Muscle layer of colon (tissue), 2 donors: ENCODE measurements at regions not wholly inside any gene's neighbourhood (a gene's known extent, or its start where the extent isn't known, plus 50 kb on each side); places are given as distances from the start of the nearest gene placed in this dataset.
"Not testable (repeated sequence)": the region's sequence is repeated elsewhere in the genome, so short reads cannot be mapped to it uniquely, and the experiment has no call there.

ENCODE experiments used
- H3K27ac ChIP-seq: one replicate; pipeline ENCODE4 v1.7.0; 2013; ENCODE audit warnings: low read depth, mild to moderate bottlenecking, low read length, moderate library complexity
- H3K27me3 ChIP-seq, 2 donors: one replicate each; pipeline ENCODE4 v1.7.0; 2013; ENCODE audit warnings: low read length in 2 of 2, mild to moderate bottlenecking in 2 of 2; ENCODE audit not compliant: insufficient read depth in 2 of 2, control insufficient read depth in 1 of 2
- H3K36me3 ChIP-seq: one replicate; pipeline ENCODE4 v1.7.0; 2013; ENCODE audit warnings: mild to moderate bottlenecking, low read length; ENCODE audit not compliant: insufficient read depth
- H3K4me1 ChIP-seq: one replicate; pipeline ENCODE4 v1.7.0; 2013; ENCODE audit warnings: mild to moderate bottlenecking, low read length; ENCODE audit not compliant: insufficient read depth
- H3K4me3 ChIP-seq, 2 donors: one replicate each; pipeline ENCODE4 v1.7.0; 2013; ENCODE audit warnings: low read length in 2 of 2, low read depth in 1 of 2, mild to moderate bottlenecking in 1 of 2, moderate library complexity in 1 of 2
- H3K9ac ChIP-seq: one replicate; pipeline ENCODE4 v1.7.0; 2013; ENCODE audit warnings: low read length
- H3K9me3 ChIP-seq: one replicate; pipeline ENCODE4 v1.7.0; 2013; ENCODE audit warnings: mild to moderate bottlenecking, low read length
- donor health status: abdominal sarcoma.
- donor health status: Adenocarcinoma of cecum.

- Histone ChIP-seq H3K36me3 (no peaks in the 10 kb centered on the region), H3K4me1 (no peaks in the 10 kb centered on the region), H3K4me3 (no peak overlapping the region), H3K27me3 (no peaks in the 10 kb centered on the region), H3K27ac (no peak overlapping the region), H3K9me3 (no peaks in the 10 kb centered on the region), H3K9ac (no peak overlapping the region)
Measured at GRCh38 chr2:77862120-77862519, 339.9 kb upstream of the LRRTM4 start.

GRCh38 chr2:77864426-77864825, 342.2 kb upstream of the LRRTM4 start:
- H3K27ac ChIP-seq, result no peak overlapping the region
- no peak overlapping the region for H3K9ac ChIP-seq
- H3K4me1 ChIP-seq, result no peaks in the 10 kb centered on the region
- H3K27me3 ChIP-seq, result no peaks in the 10 kb centered on the region
- H3K9me3 ChIP-seq, result no peaks in the 10 kb centered on the region
- H3K4me3 ChIP-seq, result no peak overlapping the region
- no peaks in the 10 kb centered on the region for H3K36me3 ChIP-seq

- H3K27me3 ChIP-seq, result no peaks in the 10 kb centered on the region
- no peaks in the 10 kb centered on the region for H3K36me3 ChIP-seq
- no peak overlapping the region for H3K27ac ChIP-seq
- no peak overlapping the region for H3K9ac ChIP-seq
- H3K9me3 ChIP-seq, result no peaks in the 10 kb centered on the region
- no peak overlapping the region for H3K4me3 ChIP-seq
- no peaks in the 10 kb centered on the region for H3K4me1 ChIP-seq
Measured at GRCh38 chr2:77866661-77867060, 344.5 kb upstream of the LRRTM4 start.

GRCh38 chr2:77867146-77867545, 345.0 kb upstream of the LRRTM4 start:
- H3K9ac ChIP-seq, result no peak overlapping the region
- no peaks in the 10 kb centered on the region for H3K27me3 ChIP-seq
- H3K4me3 ChIP-seq, result no peak overlapping the region
- H3K9me3 ChIP-seq, result no peaks in the 10 kb centered on the region
- no peaks in the 10 kb centered on the region for H3K4me1 ChIP-seq
- H3K36me3 ChIP-seq, result no peaks in the 10 kb centered on the region
- H3K27ac ChIP-seq, result no peak overlapping the region

GRCh38 chr2:77873506-77873905, 351.3 kb upstream of the LRRTM4 start:
- Histone ChIP-seq H3K36me3 (no peaks in the 10 kb centered on the region), H3K4me1 (no peaks in the 10 kb centered on the region), H3K9me3 (no peaks in the 10 kb centered on the region), H3K4me3 (no peak overlapping the region), H3K27me3 (no peaks in the 10 kb centered on the region), H3K9ac (no peak overlapping the region), H3K27ac (no peak overlapping the region)

GRCh38 chr2:77900211-77900610, 378.0 kb upstream of the LRRTM4 start:
- not testable (repeated sequence) for H3K4me1 ChIP-seq, H3K4me3 ChIP-seq, H3K9me3 ChIP-seq, H3K36me3 ChIP-seq, H3K27ac ChIP-seq, H3K27me3 ChIP-seq, H3K9ac ChIP-seq

GRCh38 chr2:77910136-77910535, 388.0 kb upstream of the LRRTM4 start:
- H3K27me3 ChIP-seq, result no peaks in the 10 kb centered on the region
- H3K4me3 ChIP-seq, result no peak overlapping the region
- no peak overlapping the region for H3K27ac ChIP-seq
- H3K9ac ChIP-seq, result no peak overlapping the region
- no peaks in the 10 kb centered on the region for H3K36me3 ChIP-seq
- no peaks in the 10 kb centered on the region for H3K9me3 ChIP-seq
- no peaks in the 10 kb centered on the region for H3K4me1 ChIP-seq

- no peaks in the 10 kb centered on the region for H3K9me3 ChIP-seq
- H3K36me3 ChIP-seq, result no peaks in the 10 kb centered on the region
- H3K4me1 ChIP-seq, result no peaks in the 10 kb centered on the region
- no peak overlapping the region for H3K4me3 ChIP-seq
- no peaks in the 10 kb centered on the region for H3K27me3 ChIP-seq
- no peak overlapping the region for H3K9ac ChIP-seq
- H3K27ac ChIP-seq, result no peak overlapping the region
Measured at GRCh38 chr2:77920838-77921366, 398.7 kb upstream of the LRRTM4 start.

GRCh38 chr2:77922567-77922966, 400.4 kb upstream of the LRRTM4 start:
- H3K27me3 ChIP-seq, result no peaks in the 10 kb centered on the region
- no peak overlapping the region for H3K9ac ChIP-seq

GRCh38 chr2:77937366-77937765, 415.2 kb upstream of the LRRTM4 start:
- H3K4me1 ChIP-seq, result no peaks in the 10 kb centered on the region
- no peaks in the 10 kb centered on the region for H3K27me3 ChIP-seq
- H3K4me3 ChIP-seq, result no peak overlapping the region
- no peaks in the 10 kb centered on the region for H3K36me3 ChIP-seq
- no peak overlapping the region for H3K9ac ChIP-seq
- no peak overlapping the region for H3K27ac ChIP-seq
- no peaks in the 10 kb centered on the region for H3K9me3 ChIP-seq

More at GRCh38 chr2:77922567-77922966, 400.4 kb upstream of the LRRTM4 start:
- Histone ChIP-seq H3K27ac (no peak overlapping the region), H3K4me3 (no peak overlapping the region), H3K36me3 (no peaks in the 10 kb centered on the region), H3K9me3 (no peaks in the 10 kb centered on the region), H3K4me1 (no peaks in the 10 kb centered on the region)

GRCh38 chr2:77938462-77938861, 416.3 kb upstream of the LRRTM4 start:
- Histone ChIP-seq H3K4me1 (no peaks in the 10 kb centered on the region), H3K36me3 (no peaks in the 10 kb centered on the region), H3K9me3 (no peaks in the 10 kb centered on the region), H3K27ac (no peak overlapping the region), H3K4me3 (no peak overlapping the region), H3K27me3 (no peaks in the 10 kb centered on the region), H3K9ac (no peak overlapping the region)

- no peaks in the 10 kb centered on the region for H3K4me1 ChIP-seq
- no peak overlapping the region for H3K4me3 ChIP-seq
- no peaks in the 10 kb centered on the region for H3K9me3 ChIP-seq
- no peaks in the 10 kb centered on the region for H3K36me3 ChIP-seq
- H3K27ac ChIP-seq, result no peak overlapping the region
- no peaks in the 10 kb centered on the region for H3K27me3 ChIP-seq
- no peak overlapping the region for H3K9ac ChIP-seq
Measured at GRCh38 chr2:77939370-77939769, 417.2 kb upstream of the LRRTM4 start.
